K562 (cell line): ENCODE measurements at regions not wholly inside any gene's neighbourhood (a gene's known extent, or its start where the extent isn't known, plus 50 kb on each side); places are given as distances from the start of the nearest gene placed in this dataset.
A peak's percentile ranks its signal among the peaks of the same experiment; 100 is the strongest.

Experiments
- BRCA1 ChIP-seq, 2 experiments: fragments of 450-650 bp in 1 of 2; sonication (generic) in 1 of 2; formaldehyde crosslinking in 1 of 2; IDR thresholded peaks; 2 replicates each; pipeline versions ENCODE4 v1.5.0 to v1.6.1; 2017 to 2020; ENCODE audit warnings: mild to moderate bottlenecking in 1 of 2, missing genetic modification reagents in 1 of 2
- CBFA2T2 ChIP-seq: fragments of 450-650 bp; conservative IDR thresholded peaks from 2 replicates; pipeline ENCODE4 v1.6.1; 2017; ENCODE audit warnings: mild to moderate bottlenecking
- CBX5 ChIP-seq: IDR thresholded peaks from 2 replicates; pipeline ENCODE4 v1.6.1; 2014; ENCODE audit warnings: low read depth, borderline replicate concordance
- HDAC6 ChIP-seq: IDR thresholded peaks from 2 replicates; pipeline ENCODE4 v1.6.1; 2012; ENCODE audit warnings: low read depth, mild to moderate bottlenecking, control low read depth, inconsistent platforms, low read length, moderate library complexity
- MAFG ChIP-seq: fragments of 450-650 bp; conservative IDR thresholded peaks from 2 replicates; pipeline ENCODE4 v1.6.1; 2016; ENCODE audit warnings: missing genetic modification characterization, missing compliant biosample characterization
- NCOR1 ChIP-seq: fragments of 450-650 bp; IDR thresholded peaks from 2 replicates; pipeline ENCODE4 v1.6.1; 2016; ENCODE audit warnings: mild to moderate bottlenecking, moderate library complexity
- NFATC3 ChIP-seq: fragments of 450-650 bp; IDR thresholded peaks from 2 replicates; pipeline ENCODE4 v1.6.1; 2017; ENCODE audit warnings: mild to moderate bottlenecking
- ZC3H4 ChIP-seq: sonication (generic); formaldehyde crosslinking; IDR thresholded peaks from 2 replicates; pipeline ENCODE4 v1.9.0; 2021; ENCODE audit warnings: missing genetic modification reagents, borderline replicate concordance
- ZNF79 ChIP-seq: fragments of 250-450 bp; sonication (Bioruptor Pico); IDR thresholded peaks from 2 replicates; pipeline ENCODE4 v1.4.0; 2020; ENCODE audit warnings: low read depth, mild to moderate bottlenecking, moderate library complexity
- TF ChIP-seq, protein P1 (sequence below): sonication (generic); formaldehyde crosslinking; IDR thresholded peaks from 2 replicates; pipeline ENCODE4 v1.8.1; 2023; ENCODE audit warnings: mild to moderate bottlenecking, missing genetic modification reagents
- TF ChIP-seq, protein P2 (sequence below): fragments of 450-650 bp; formaldehyde crosslinking; IDR thresholded peaks from 2 replicates; pipeline ENCODE4 v1.4.0; 2022; ENCODE audit warnings: missing genetic modification characterization
- TF ChIP-seq, protein P3 (sequence below), 3 experiments: IDR thresholded peaks in 2 of 3; conservative IDR thresholded peaks in 1 of 3; 2 replicates each; pipeline ENCODE4 v1.5.1; 2011 to 2012; ENCODE audit warnings: low read length in 3 of 3, mild to moderate bottlenecking in 3 of 3, control low read depth in 2 of 3, improper control_type of control experiment in 1 of 3, inconsistent platforms in 1 of 3, low read depth in 1 of 3, mixed read lengths in 1 of 3, moderate library complexity in 1 of 3; ENCODE audit not compliant: insufficient read depth in 2 of 3
- TF ChIP-seq, protein P4 (sequence below): fragments of 250-450 bp; sonication (Bioruptor Pico); IDR thresholded peaks from 2 replicates; pipeline ENCODE4 v1.5.0; 2021
- TF ChIP-seq, protein P5 (sequence below): sonication (generic); formaldehyde crosslinking; IDR thresholded peaks from 2 replicates; pipeline ENCODE4 v1.8.1; 2022; ENCODE audit warnings: missing genetic modification reagents

DNA sequence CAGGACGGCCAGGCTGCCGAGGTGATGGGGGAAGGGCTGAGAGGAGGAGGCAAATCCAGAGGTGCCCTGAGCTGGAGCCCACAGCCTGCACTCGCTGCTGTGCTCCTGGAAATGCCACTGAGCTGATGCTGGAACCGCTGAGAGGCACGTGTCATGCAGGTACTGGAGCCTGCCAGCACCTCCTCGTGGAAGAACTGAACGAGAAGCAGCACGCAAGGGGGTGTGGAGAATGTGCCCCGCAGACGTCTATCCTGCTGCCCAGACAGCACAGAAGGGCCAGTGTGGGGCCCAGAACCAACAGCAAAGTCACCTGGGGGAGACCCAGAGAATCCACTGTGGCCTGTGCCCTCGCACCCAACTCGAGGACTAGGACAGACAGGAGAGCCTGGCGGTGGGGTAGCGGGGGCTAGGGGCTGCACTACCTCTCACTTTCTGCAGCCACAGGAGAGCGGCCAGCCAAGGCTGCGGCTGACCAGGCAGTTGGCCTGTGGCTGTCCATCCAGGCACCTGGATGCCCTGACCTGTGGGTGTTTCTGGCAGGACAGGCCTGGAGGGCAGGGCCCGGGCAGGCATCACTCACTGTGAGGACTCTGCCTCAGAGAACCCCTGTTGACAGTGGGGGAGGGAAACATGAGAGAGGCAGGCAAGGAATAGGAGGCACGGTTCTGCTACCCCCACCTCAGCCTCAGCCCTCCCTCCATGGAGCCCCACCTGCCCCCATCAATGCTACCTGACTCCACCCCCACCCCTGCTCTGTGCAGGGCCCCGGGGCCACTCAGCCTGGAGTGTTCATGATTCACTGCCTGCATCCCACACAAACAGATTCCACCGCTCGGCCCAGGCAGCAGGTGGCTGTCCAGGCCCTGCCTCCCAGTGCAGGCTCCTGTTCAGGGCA is 213.1 kb downstream of the TBC1D2B start:
- TF ChIP-seq NFATC3: no peak
- TF ChIP-seq, protein P1, sequence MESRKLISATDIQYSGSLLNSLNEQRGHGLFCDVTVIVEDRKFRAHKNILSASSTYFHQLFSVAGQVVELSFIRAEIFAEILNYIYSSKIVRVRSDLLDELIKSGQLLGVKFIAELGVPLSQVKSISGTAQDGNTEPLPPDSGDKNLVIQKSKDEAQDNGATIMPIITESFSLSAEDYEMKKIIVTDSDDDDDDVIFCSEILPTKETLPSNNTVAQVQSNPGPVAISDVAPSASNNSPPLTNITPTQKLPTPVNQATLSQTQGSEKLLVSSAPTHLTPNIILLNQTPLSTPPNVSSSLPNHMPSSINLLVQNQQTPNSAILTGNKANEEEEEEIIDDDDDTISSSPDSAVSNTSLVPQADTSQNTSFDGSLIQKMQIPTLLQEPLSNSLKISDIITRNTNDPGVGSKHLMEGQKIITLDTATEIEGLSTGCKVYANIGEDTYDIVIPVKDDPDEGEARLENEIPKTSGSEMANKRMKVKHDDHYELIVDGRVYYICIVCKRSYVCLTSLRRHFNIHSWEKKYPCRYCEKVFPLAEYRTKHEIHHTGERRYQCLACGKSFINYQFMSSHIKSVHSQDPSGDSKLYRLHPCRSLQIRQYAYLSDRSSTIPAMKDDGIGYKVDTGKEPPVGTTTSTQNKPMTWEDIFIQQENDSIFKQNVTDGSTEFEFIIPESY: no peak
- no peak for TF ChIP-seq BRCA1 (IDR thresholded peaks at IDR 0.05)
- TF ChIP-seq BRCA1 (CRISPR knock-in tag; IDR thresholded peaks at IDR 0.05): no peak
- TF ChIP-seq ZC3H4 (CRISPR knock-in tag): no peak
- TF ChIP-seq, protein P2, sequence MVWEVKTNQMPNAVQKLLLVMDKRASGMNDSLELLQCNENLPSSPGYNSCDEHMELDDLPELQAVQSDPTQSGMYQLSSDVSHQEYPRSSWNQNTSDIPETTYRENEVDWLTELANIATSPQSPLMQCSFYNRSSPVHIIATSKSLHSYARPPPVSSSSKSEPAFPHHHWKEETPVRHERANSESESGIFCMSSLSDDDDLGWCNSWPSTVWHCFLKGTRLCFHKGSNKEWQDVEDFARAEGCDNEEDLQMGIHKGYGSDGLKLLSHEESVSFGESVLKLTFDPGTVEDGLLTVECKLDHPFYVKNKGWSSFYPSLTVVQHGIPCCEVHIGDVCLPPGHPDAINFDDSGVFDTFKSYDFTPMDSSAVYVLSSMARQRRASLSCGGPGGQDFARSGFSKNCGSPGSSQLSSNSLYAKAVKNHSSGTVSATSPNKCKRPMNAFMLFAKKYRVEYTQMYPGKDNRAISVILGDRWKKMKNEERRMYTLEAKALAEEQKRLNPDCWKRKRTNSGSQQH (CRISPR knock-in tag): no peak
- no peak for TF ChIP-seq CBX5
- TF ChIP-seq CBFA2T2: no peak
- TF ChIP-seq NCOR1: no peak
- TF ChIP-seq, protein P3, sequence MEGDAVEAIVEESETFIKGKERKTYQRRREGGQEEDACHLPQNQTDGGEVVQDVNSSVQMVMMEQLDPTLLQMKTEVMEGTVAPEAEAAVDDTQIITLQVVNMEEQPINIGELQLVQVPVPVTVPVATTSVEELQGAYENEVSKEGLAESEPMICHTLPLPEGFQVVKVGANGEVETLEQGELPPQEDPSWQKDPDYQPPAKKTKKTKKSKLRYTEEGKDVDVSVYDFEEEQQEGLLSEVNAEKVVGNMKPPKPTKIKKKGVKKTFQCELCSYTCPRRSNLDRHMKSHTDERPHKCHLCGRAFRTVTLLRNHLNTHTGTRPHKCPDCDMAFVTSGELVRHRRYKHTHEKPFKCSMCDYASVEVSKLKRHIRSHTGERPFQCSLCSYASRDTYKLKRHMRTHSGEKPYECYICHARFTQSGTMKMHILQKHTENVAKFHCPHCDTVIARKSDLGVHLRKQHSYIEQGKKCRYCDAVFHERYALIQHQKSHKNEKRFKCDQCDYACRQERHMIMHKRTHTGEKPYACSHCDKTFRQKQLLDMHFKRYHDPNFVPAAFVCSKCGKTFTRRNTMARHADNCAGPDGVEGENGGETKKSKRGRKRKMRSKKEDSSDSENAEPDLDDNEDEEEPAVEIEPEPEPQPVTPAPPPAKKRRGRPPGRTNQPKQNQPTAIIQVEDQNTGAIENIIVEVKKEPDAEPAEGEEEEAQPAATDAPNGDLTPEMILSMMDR (IDR thresholded peaks at IDR 0.05 in 2 of 3, conservative IDR thresholded peaks at IDR 0.05 in 1 of 3; ENCODE audit: insufficient read depth in 2 of 3, low read depth in 1 of 3, low read length in 3 of 3): peak; percentile 10 to 20 (median 16); a peak in 1 of 6 replicates
- TF ChIP-seq, protein P4, sequence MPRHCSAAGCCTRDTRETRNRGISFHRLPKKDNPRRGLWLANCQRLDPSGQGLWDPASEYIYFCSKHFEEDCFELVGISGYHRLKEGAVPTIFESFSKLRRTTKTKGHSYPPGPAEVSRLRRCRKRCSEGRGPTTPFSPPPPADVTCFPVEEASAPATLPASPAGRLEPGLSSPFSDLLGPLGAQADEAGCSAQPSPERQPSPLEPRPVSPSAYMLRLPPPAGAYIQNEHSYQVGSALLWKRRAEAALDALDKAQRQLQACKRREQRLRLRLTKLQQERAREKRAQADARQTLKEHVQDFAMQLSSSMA: no peak
- TF ChIP-seq ZNF79 (CRISPR knock-in tag): no peak
- TF ChIP-seq, protein P5, sequence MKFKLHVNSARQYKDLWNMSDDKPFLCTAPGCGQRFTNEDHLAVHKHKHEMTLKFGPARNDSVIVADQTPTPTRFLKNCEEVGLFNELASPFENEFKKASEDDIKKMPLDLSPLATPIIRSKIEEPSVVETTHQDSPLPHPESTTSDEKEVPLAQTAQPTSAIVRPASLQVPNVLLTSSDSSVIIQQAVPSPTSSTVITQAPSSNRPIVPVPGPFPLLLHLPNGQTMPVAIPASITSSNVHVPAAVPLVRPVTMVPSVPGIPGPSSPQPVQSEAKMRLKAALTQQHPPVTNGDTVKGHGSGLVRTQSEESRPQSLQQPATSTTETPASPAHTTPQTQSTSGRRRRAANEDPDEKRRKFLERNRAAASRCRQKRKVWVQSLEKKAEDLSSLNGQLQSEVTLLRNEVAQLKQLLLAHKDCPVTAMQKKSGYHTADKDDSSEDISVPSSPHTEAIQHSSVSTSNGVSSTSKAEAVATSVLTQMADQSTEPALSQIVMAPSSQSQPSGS (CRISPR knock-in tag): no peak
- TF ChIP-seq MAFG: no peak
- no peak for TF ChIP-seq HDAC6
